Myocyte (in vitro differentiated cells): ENCODE measurements at regions not wholly inside any gene's neighbourhood (a gene's known extent, or its start where the extent isn't known, plus 50 kb on each side); places are given as distances from the start of the nearest gene placed in this dataset.

Experiments
- DNase-seq: peaks from one replicate; pipeline ENCODE4 v3.0.0-alpha.2; 2012; ENCODE audit warnings: low read depth

- DNase-seq = no peak
These were observed 179.2 kb downstream of the MACROH2A1 start for GRCh38 chr5:135219868-135220267.

- DNase-seq = no peak
These were observed 180.1 kb downstream of the MACROH2A1 start for GRCh38 chr5:135218790-135219568.

GRCh38 chr5:135218486-135218755 lies 180.6 kb downstream of the MACROH2A1 start:
- DNase-seq = no peak

- no peak for DNase-seq
These were observed 181.2 kb downstream of the MACROH2A1 start for GRCh38 chr5:135217669-135218485.

GRCh38 chr5:135216471-135217343 lies 182.3 kb downstream of the MACROH2A1 start:
- no peak for DNase-seq

GRCh38 chr5:135215617-135216470 lies 181.8 kb upstream of the PITX1 start:
- DNase-seq = no peak

- no peak for DNase-seq
These were observed 181.0 kb upstream of the PITX1 start for GRCh38 chr5:135214897-135215616.

GRCh38 chr5:135213466-135214239 lies 179.6 kb upstream of the PITX1 start:
- DNase-seq = no peak

- no peak for DNase-seq
These were observed 179.0 kb upstream of the PITX1 start for GRCh38 chr5:135213027-135213386.

- DNase-seq = no peak
These were observed 178.5 kb upstream of the PITX1 start for GRCh38 chr5:135212361-135213026.

- no peak for DNase-seq
These were observed 177.8 kb upstream of the PITX1 start for GRCh38 chr5:135211791-135212190.

GRCh38 chr5:135211083-135211790 lies 177.2 kb upstream of the PITX1 start:
- peak; percentile 88 for DNase-seq

- DNase-seq = peak; percentile 87
These were observed 176.4 kb upstream of the PITX1 start for GRCh38 chr5:135210286-135211055.

GRCh38 chr5:135208903-135209721 lies 175.1 kb upstream of the PITX1 start:
- DNase-seq = peak; percentile 91

- DNase-seq = no peak
These were observed 174.5 kb upstream of the PITX1 start for GRCh38 chr5:135208555-135208902.

- no peak for DNase-seq
These were observed 173.8 kb upstream of the PITX1 start for GRCh38 chr5:135207866-135208265.

- no peak for DNase-seq
These were observed 172.8 kb upstream of the PITX1 start for GRCh38 chr5:135206862-135207261.
